ENCODE measurements at regions not wholly inside any gene's neighbourhood (a gene's known extent, or its start where the extent isn't known, plus 50 kb on each side); places are given as distances from the start of the nearest gene placed in this dataset.

GRCh38 chr2:226189061-226189460 is 610.6 kb downstream of the IRS1 start:
- H3K9me3 Mint-ChIP-seq, result no peaks in the 10 kb centered on the region
- H3K27me3 Mint-ChIP-seq (ENCODE audit: low read depth), result no peaks in the 10 kb centered on the region
- no peak overlapping the region for H3K4me3 Mint-ChIP-seq
- no peak for TF ChIP-seq CTCF (IDR thresholded peaks at IDR 0.05; ENCODE audit: unreplicated experiment in 3 of 3)
- H3K4me1 Mint-ChIP-seq, result peaks cover 73% of the 10 kb centered on the region
- no peaks in the 10 kb centered on the region for H3K36me3 Mint-ChIP-seq (ENCODE audit: low read depth)
- peak overlapping the region in 2 of 3 experiments; percentile 24 to 77 for H3K27ac Mint-ChIP-seq

- peak overlapping the region; percentile 55 to 77 (median 60) for H3K27ac Mint-ChIP-seq
- no peaks in the 10 kb centered on the region for H3K27me3 Mint-ChIP-seq (ENCODE audit: low read depth)
- no peaks in the 10 kb centered on the region for H3K9me3 Mint-ChIP-seq
- TF ChIP-seq CTCF (IDR thresholded peaks at IDR 0.05; ENCODE audit: unreplicated experiment in 3 of 3), result no peak
- no peaks in the 10 kb centered on the region for H3K36me3 Mint-ChIP-seq (ENCODE audit: low read depth)
- H3K4me1 Mint-ChIP-seq, result peaks cover 73% of the 10 kb centered on the region
- peak overlapping the region in 2 of 3 experiments; percentile 1 to 7 for H3K4me3 Mint-ChIP-seq
Observed at GRCh38 chr2:226187616-226188015, 612.0 kb downstream of the IRS1 start.

- no peak for TF ChIP-seq CTCF (IDR thresholded peaks at IDR 0.05; ENCODE audit: unreplicated experiment in 3 of 3)
- Mint-ChIP-seq H3K27me3 (ENCODE audit: low read depth) (no peaks in the 10 kb centered on the region), H3K9me3 (no peaks in the 10 kb centered on the region), H3K27ac (peak overlapping the region; percentile 55 to 77 (median 60)), H3K4me1 (peaks cover 70% of the 10 kb centered on the region), H3K36me3 (ENCODE audit: low read depth) (no peaks in the 10 kb centered on the region), H3K4me3 (peak overlapping the region in 1 of 3 experiments; percentile 7)
Observed at GRCh38 chr2:226187156-226187555, 612.5 kb downstream of the IRS1 start.

- Mint-ChIP-seq H3K27ac (peak overlapping the region; percentile 22 to 90 (median 78)), H3K27me3 (ENCODE audit: low read depth) (no peaks in the 10 kb centered on the region), H3K4me3 (peak overlapping the region in 1 of 3 experiments; percentile 55), H3K9me3 (peaks cover 2% of the 10 kb centered on the region), H3K4me1 (peaks cover 58% of the 10 kb centered on the region), H3K36me3 (ENCODE audit: low read depth) (no peaks in the 10 kb centered on the region)
- no peak for TF ChIP-seq CTCF (IDR thresholded peaks at IDR 0.05; ENCODE audit: unreplicated experiment in 3 of 3)
Observed at GRCh38 chr2:226185616-226186211, 613.9 kb downstream of the IRS1 start.

- Mint-ChIP-seq H3K4me1 (peaks cover 52% of the 10 kb centered on the region), H3K27me3 (ENCODE audit: low read depth) (no peaks in the 10 kb centered on the region), H3K27ac (peak overlapping the region in 2 of 3 experiments; percentile 78 to 90), H3K36me3 (ENCODE audit: low read depth) (no peaks in the 10 kb centered on the region), H3K4me3 (peak overlapping the region in 1 of 3 experiments; percentile 11), H3K9me3 (peaks cover 3% of the 10 kb centered on the region)
- no peak for TF ChIP-seq CTCF (IDR thresholded peaks at IDR 0.05; ENCODE audit: unreplicated experiment in 3 of 3)
Observed at GRCh38 chr2:226184940-226185615, 614.5 kb downstream of the IRS1 start.

All from nephron (organoid).